Stimulated activated CD8-positive, alpha-beta memory T cell treated with anti-CD3 and anti-CD28 coated beads, Interleukin-4, amount 100 ng/mL, for 48 hours (primary cell): ENCODE measurements at regions not wholly inside any gene's neighbourhood (a gene's known extent, or its start where the extent isn't known, plus 50 kb on each side); places are given as distances from the start of the nearest gene placed in this dataset.

Experiments
- DNase-seq: peaks from one replicate; pipeline ENCODE4 v3.0.0-alpha.2; 2020

GRCh38 chr1:238241607-238242006, 350.9 kb upstream of the ZP4 start:
- no peak for DNase-seq

- no peak for DNase-seq
Observed at GRCh38 chr1:238239343-238239742, 348.6 kb upstream of the ZP4 start.

GRCh38 chr1:238233966-238234365, 343.2 kb upstream of the ZP4 start:
- no peak for DNase-seq

- no peak for DNase-seq
Observed at GRCh38 chr1:238232084-238232710, 341.5 kb upstream of the ZP4 start.

- no peak for DNase-seq
Observed at GRCh38 chr1:238226810-238227209, 336.1 kb upstream of the ZP4 start.

- no peak for DNase-seq
Observed at GRCh38 chr1:238223076-238223640, 332.4 kb upstream of the ZP4 start.

GRCh38 chr1:238221738-238222137, 331.0 kb upstream of the ZP4 start:
- no peak for DNase-seq

- no peak for DNase-seq
Observed at GRCh38 chr1:238214449-238214848, 323.7 kb upstream of the ZP4 start.

- no peak for DNase-seq
Observed at GRCh38 chr1:238205045-238205662, 314.4 kb upstream of the ZP4 start.

GRCh38 chr1:238201992-238202391, 311.3 kb upstream of the ZP4 start:
- DNase-seq, result no peak

- DNase-seq, result no peak
Observed at GRCh38 chr1:238199325-238199724, 308.6 kb upstream of the ZP4 start.

- DNase-seq, result no peak
Observed at GRCh38 chr1:238196516-238196915, 305.8 kb upstream of the ZP4 start.

- DNase-seq, result no peak
Observed at GRCh38 chr1:238191170-238191569, 300.4 kb upstream of the ZP4 start.

GRCh38 chr1:238187575-238187949, 296.8 kb upstream of the ZP4 start:
- no peak for DNase-seq

GRCh38 chr1:238186887-238187574, 296.3 kb upstream of the ZP4 start:
- DNase-seq, result no peak

GRCh38 chr1:238177960-238178645, 287.4 kb upstream of the ZP4 start:
- DNase-seq, result no peak

- DNase-seq, result no peak
Observed at GRCh38 chr1:238177351-238177750, 286.6 kb upstream of the ZP4 start.

- no peak for DNase-seq
Observed at GRCh38 chr1:238176441-238176840, 285.7 kb upstream of the ZP4 start.

- no peak for DNase-seq
Observed at GRCh38 chr1:238171985-238172384, 281.3 kb upstream of the ZP4 start.

- no peak for DNase-seq
Observed at GRCh38 chr1:238161955-238162354, 271.2 kb upstream of the ZP4 start.

- DNase-seq, result no peak
Observed at GRCh38 chr1:238153939-238154338, 263.2 kb upstream of the ZP4 start.

- no peak for DNase-seq
Observed at GRCh38 chr1:238153253-238153652, 262.5 kb upstream of the ZP4 start.

GRCh38 chr1:238152119-238152518, 261.4 kb upstream of the ZP4 start:
- no peak for DNase-seq

GRCh38 chr1:238143038-238143437, 252.3 kb upstream of the ZP4 start:
- no peak for DNase-seq
